Muscle layer of duodenum (tissue), 2 donors: ENCODE measurements at regions not wholly inside any gene's neighbourhood (a gene's known extent, or its start where the extent isn't known, plus 50 kb on each side); places are given as distances from the start of the nearest gene placed in this dataset.
"Not testable (repeated sequence)": the region's sequence is repeated elsewhere in the genome, so short reads cannot be mapped to it uniquely, and the experiment has no call there.

Experiments
- H3K27ac ChIP-seq: one replicate; pipeline ENCODE4 v1.7.0; 2013; ENCODE audit warnings: mild to moderate bottlenecking, low read length
- H3K27me3 ChIP-seq: one replicate; pipeline ENCODE4 v1.7.0; 2013; ENCODE audit warnings: low read depth, mild to moderate bottlenecking, control low read depth, low read length
- H3K36me3 ChIP-seq, 2 donors: one replicate each; pipeline ENCODE4 v1.7.0; 2013; ENCODE audit warnings: low read length in 2 of 2, control low read depth in 1 of 2, mild to moderate bottlenecking in 1 of 2; ENCODE audit not compliant: insufficient read depth in 2 of 2, control insufficient read depth in 1 of 2
- H3K4me1 ChIP-seq, 2 donors: one replicate each; pipeline ENCODE4 v1.7.0; 2013; ENCODE audit warnings: low read length in 2 of 2, mild to moderate bottlenecking in 2 of 2, control low read depth in 1 of 2, moderate library complexity in 1 of 2; ENCODE audit not compliant: insufficient read depth in 2 of 2, control insufficient read depth in 1 of 2
- H3K4me3 ChIP-seq, 2 donors: one replicate each; pipeline ENCODE4 v1.7.0; 2013; ENCODE audit warnings: low read length in 2 of 2, low read depth in 1 of 2, mild to moderate bottlenecking in 1 of 2
- H3K9me3 ChIP-seq, 2 donors: one replicate each; pipeline ENCODE4 v1.7.0; 2013; ENCODE audit warnings: low read length in 2 of 2, control low read depth in 1 of 2, mild to moderate bottlenecking in 1 of 2; ENCODE audit not compliant: control insufficient read depth in 1 of 2
- donor health status: healthy.

GRCh38 chr6:56798163-56798562 is 155.5 kb upstream of the DST start:
- Histone ChIP-seq H3K27ac (no peak overlapping the region), H3K4me1 (peaks cover 8 to 36% of the 10 kb centered on the region in 2 donors), H3K36me3 (no peaks in the 10 kb centered on the region), H3K27me3 (no peaks in the 10 kb centered on the region), H3K9me3 (no peaks in the 10 kb centered on the region), H3K4me3 (no peak overlapping the region)

- no peaks in the 10 kb centered on the region for H3K9me3 ChIP-seq
- no peaks in the 10 kb centered on the region for H3K36me3 ChIP-seq
- H3K27ac ChIP-seq: no peak overlapping the region
- H3K4me3 ChIP-seq: no peak overlapping the region
- no peaks in the 10 kb centered on the region for H3K27me3 ChIP-seq
- peaks cover 8 to 29% of the 10 kb centered on the region in 2 donors for H3K4me1 ChIP-seq
Observed at GRCh38 chr6:56796196-56796532, 153.5 kb upstream of the DST start.

GRCh38 chr6:56795466-56796195 is 152.9 kb upstream of the DST start:
- Histone ChIP-seq H3K27me3 (no peaks in the 10 kb centered on the region), H3K4me3 (no peak overlapping the region), H3K9me3 (no peaks in the 10 kb centered on the region), H3K27ac (no peak overlapping the region), H3K4me1 (peaks cover 8 to 29% of the 10 kb centered on the region in 2 donors), H3K36me3 (no peaks in the 10 kb centered on the region)

GRCh38 chr6:56794421-56794820 is 151.7 kb upstream of the DST start:
- H3K4me1 ChIP-seq: peaks cover 8 to 34% of the 10 kb centered on the region in 2 donors
- no peaks in the 10 kb centered on the region for H3K27me3 ChIP-seq
- no peaks in the 10 kb centered on the region for H3K9me3 ChIP-seq
- H3K36me3 ChIP-seq: no peaks in the 10 kb centered on the region
- H3K27ac ChIP-seq: no peak overlapping the region
- no peak overlapping the region for H3K4me3 ChIP-seq

- Histone ChIP-seq H3K9me3 (no peaks in the 10 kb centered on the region), H3K4me1 (peaks cover 8 to 34% of the 10 kb centered on the region in 2 donors), H3K4me3 (no peak overlapping the region), H3K36me3 (no peaks in the 10 kb centered on the region), H3K27ac (no peak overlapping the region), H3K27me3 (no peaks in the 10 kb centered on the region)
Observed at GRCh38 chr6:56793938-56794337, 151.2 kb upstream of the DST start.

GRCh38 chr6:56790414-56790813 is 147.7 kb upstream of the DST start:
- no peaks in the 10 kb centered on the region for H3K36me3 ChIP-seq
- no peak overlapping the region for H3K4me3 ChIP-seq
- H3K27ac ChIP-seq: no peak overlapping the region
- peaks cover 0 to 19% of the 10 kb centered on the region in 2 donors for H3K4me1 ChIP-seq
- no peaks in the 10 kb centered on the region for H3K27me3 ChIP-seq
- H3K9me3 ChIP-seq: no peaks in the 10 kb centered on the region

- H3K27ac ChIP-seq: no peak overlapping the region
- peaks cover 0 to 19% of the 10 kb centered on the region in 2 donors for H3K4me1 ChIP-seq
- H3K4me3 ChIP-seq: no peak overlapping the region
- H3K9me3 ChIP-seq: no peaks in the 10 kb centered on the region
- H3K36me3 ChIP-seq: no peaks in the 10 kb centered on the region
- no peaks in the 10 kb centered on the region for H3K27me3 ChIP-seq
Observed at GRCh38 chr6:56789879-56790278, 147.2 kb upstream of the DST start.

- Histone ChIP-seq H3K4me3 (no peak overlapping the region), H3K4me1 (peaks cover 0 to 18% of the 10 kb centered on the region in 2 donors), H3K27me3 (no peaks in the 10 kb centered on the region), H3K9me3 (no peaks in the 10 kb centered on the region), H3K36me3 (no peaks in the 10 kb centered on the region), H3K27ac (no peak overlapping the region)
Observed at GRCh38 chr6:56789342-56789741, 146.7 kb upstream of the DST start.

GRCh38 chr6:56787209-56787608 is 144.5 kb upstream of the DST start:
- no peak overlapping the region for H3K4me3 ChIP-seq
- H3K4me1 ChIP-seq: peaks cover 0 to 8% of the 10 kb centered on the region in 2 donors

GRCh38 chr6:56786256-56786655 is 143.6 kb upstream of the DST start:
- no peaks in the 10 kb centered on the region for H3K27me3 ChIP-seq
- peaks cover 0 to 8% of the 10 kb centered on the region in 2 donors for H3K4me1 ChIP-seq
- no peak overlapping the region for H3K4me3 ChIP-seq
- no peaks in the 10 kb centered on the region for H3K9me3 ChIP-seq
- H3K27ac ChIP-seq: no peak overlapping the region
- H3K36me3 ChIP-seq: no peaks in the 10 kb centered on the region

More at GRCh38 chr6:56787209-56787608, 144.5 kb upstream of the DST start:
- Histone ChIP-seq H3K27ac (no peak overlapping the region), H3K27me3 (no peaks in the 10 kb centered on the region), H3K36me3 (no peaks in the 10 kb centered on the region), H3K9me3 (no peaks in the 10 kb centered on the region)

GRCh38 chr6:56785536-56785935 is 142.8 kb upstream of the DST start:
- H3K27ac ChIP-seq, H3K36me3 ChIP-seq, H3K27me3 ChIP-seq, H3K4me1 ChIP-seq, H3K4me3 ChIP-seq, H3K9me3 ChIP-seq: not testable (repeated sequence)

GRCh38 chr6:56780109-56780508 is 137.4 kb upstream of the DST start:
- H3K27me3 ChIP-seq, H3K36me3 ChIP-seq, H3K27ac ChIP-seq, H3K4me1 ChIP-seq, H3K4me3 ChIP-seq, H3K9me3 ChIP-seq: not testable (repeated sequence)
